Caco-2 (cell line): ENCODE measurements at regions not wholly inside any gene's neighbourhood (a gene's known extent, or its start where the extent isn't known, plus 50 kb on each side); places are given as distances from the start of the nearest gene placed in this dataset.

Source experiments
- BruUV-seq: library from RNA; stranded (reverse); fragments of 400-500 nt; replicated peaks from 2 replicates; lab custom pipeline; 2021; lab: Mats Ljungman, UMichigan
- CTCF ChIA-PET: fragments of 300-600 bp; sonication (Branson Sonifier 250); formaldehyde crosslinking; loops from one replicate; lab custom pipeline; 2022; ENCODE audit warnings: antibody characterized with exemption; lab: Charles Lee
- POLR2A ChIA-PET: fragments of 300-600 bp; sonication (Branson Sonifier 250); formaldehyde crosslinking; loops from one replicate; lab custom pipeline; 2022; ENCODE audit warnings: antibody characterized with exemption; lab: Charles Lee
- DNase-seq, 2 experiments: peaks; one replicate each; pipeline versions ENCODE4 v3.0.0 to v3.0.0-alpha.2; 2020 to 2022
- H3K27me3 ChIP-seq: replicated peaks from 2 replicates; pipeline ENCODE4 v1.6.0; 2011; ENCODE audit warnings: low read length; ENCODE audit not compliant: control insufficient read depth, insufficient read depth
- H3K36me3 ChIP-seq: 2 replicates; pipeline ENCODE4 v1.5.1; 2011; ENCODE audit warnings: low read length; ENCODE audit not compliant: control insufficient read depth, insufficient read depth
- H3K4me1 ChIP-seq: fragments of 250-450 bp; sonication (Bioruptor Pico); 2 replicates; pipeline ENCODE4 v1.5.1; 2020; ENCODE audit warnings: mild to moderate bottlenecking
- H3K4me3 ChIP-seq: 2 replicates; pipeline ENCODE4 v1.5.1; 2011; ENCODE audit warnings: low read depth, mild to moderate bottlenecking, control low read depth, low read length
- H3K9me3 ChIP-seq: fragments of 250-450 bp; sonication (Bioruptor Pico); 2 replicates; pipeline ENCODE4 v1.5.1; 2020; ENCODE audit warnings: mild to moderate bottlenecking, moderate library complexity
- H3K27ac Mint-ChIP-seq: one replicate; pipeline ENCODE4 v1.8.0; 2022; ENCODE audit warnings: mixed read lengths; ENCODE audit not compliant: unreplicated experiment
- H3K27me3 Mint-ChIP-seq: one replicate; pipeline ENCODE4 v1.8.0; 2022; ENCODE audit warnings: mixed read lengths; ENCODE audit not compliant: insufficient read depth, unreplicated experiment
- H3K36me3 Mint-ChIP-seq: one replicate; pipeline ENCODE4 v1.8.0; 2022; ENCODE audit warnings: mild to moderate bottlenecking, mixed read lengths; ENCODE audit not compliant: insufficient read depth, unreplicated experiment
- H3K4me1 Mint-ChIP-seq: one replicate; pipeline ENCODE4 v1.8.0; 2022; ENCODE audit warnings: low read depth, mixed read lengths; ENCODE audit not compliant: unreplicated experiment
- H3K4me3 Mint-ChIP-seq: one replicate; pipeline ENCODE4 v1.8.0; 2022; ENCODE audit warnings: mild to moderate bottlenecking, moderate library complexity, mixed read lengths; ENCODE audit not compliant: unreplicated experiment
- H3K9me3 Mint-ChIP-seq: one replicate; pipeline ENCODE4 v1.8.0; 2022; ENCODE audit warnings: mixed read lengths; ENCODE audit not compliant: unreplicated experiment
- CTCF ChIP-seq, 2 experiments: fragments of 200-600 bp in 1 of 2; IDR thresholded peaks; 1 replicate in 1 of 2; 2 replicates in 1 of 2; pipeline versions ENCODE4 v1.5.1 to v1.8.0; 2011 to 2022; ENCODE audit warnings: antibody characterized with exemption in 1 of 2, control low read depth in 1 of 2, inconsistent platforms in 1 of 2, low read depth in 1 of 2, low read length in 1 of 2, mild to moderate bottlenecking in 1 of 2, moderate library complexity in 1 of 2; ENCODE audit not compliant: insufficient read depth in 1 of 2, severe bottlenecking in 1 of 2, unreplicated experiment in 1 of 2
- intact Hi-C: fragments of 100-400 bp; cut with micrococcal nuclease; formaldehyde crosslinking; loops from one replicate; pipeline ENCODE4 v1.10.0; 2022; ENCODE audit not compliant: unreplicated experiment

GRCh38 chr6:104575536-104575935 lies 284.2 kb downstream of the HACE1 start:
- Histone ChIP-seq H3K27me3 (no peaks in the 10 kb centered on the region), H3K9me3 (no peaks in the 10 kb centered on the region), H3K4me1 (no peaks in the 10 kb centered on the region), H3K4me3 (no peak overlapping the region), H3K36me3 (no peaks in the 10 kb centered on the region)
- no peak overlapping the region for H3K27ac Mint-ChIP-seq
- H3K9me3 Mint-ChIP-seq: no peaks in the 10 kb centered on the region
- POLR2A ChIA-PET: no interaction called here
- intact Hi-C loops: no loop called here
- CTCF ChIA-PET: no interaction called here
- TF ChIP-seq CTCF (IDR thresholded peaks at IDR 0.05; ENCODE audit: insufficient read depth in 1 of 2, low read depth in 1 of 2, low read length in 1 of 2, severe bottlenecking in 1 of 2, unreplicated experiment in 1 of 2): no peak
- BruUV-seq: no TSS peak
- no peaks in the 10 kb centered on the region for H3K27me3 Mint-ChIP-seq
- no peaks in the 10 kb centered on the region for H3K4me1 Mint-ChIP-seq
- DNase-seq: no peak
- H3K36me3 Mint-ChIP-seq: no peaks in the 10 kb centered on the region
- no peak overlapping the region for H3K4me3 Mint-ChIP-seq

GRCh38 chr6:104574135-104574750 lies 285.5 kb downstream of the HACE1 start:
- no peaks in the 10 kb centered on the region for H3K27me3 Mint-ChIP-seq

GRCh38 chr6:104573350-104573749 lies 286.4 kb downstream of the HACE1 start:
- ChIA-PET CTCF (no interaction called here), POLR2A (no interaction called here)
- Mint-ChIP-seq H3K4me3 (no peak overlapping the region), H3K27me3 (no peaks in the 10 kb centered on the region), H3K9me3 (no peaks in the 10 kb centered on the region), H3K27ac (no peak overlapping the region), H3K4me1 (no peaks in the 10 kb centered on the region), H3K36me3 (no peaks in the 10 kb centered on the region)
- no TSS peak for BruUV-seq
- no peaks in the 10 kb centered on the region for H3K9me3 ChIP-seq
- no peaks in the 10 kb centered on the region for H3K27me3 ChIP-seq
- no peak overlapping the region for H3K4me3 ChIP-seq
- TF ChIP-seq CTCF (IDR thresholded peaks at IDR 0.05; ENCODE audit: insufficient read depth in 1 of 2, low read depth in 1 of 2, low read length in 1 of 2, severe bottlenecking in 1 of 2, unreplicated experiment in 1 of 2): no peak
- no peaks in the 10 kb centered on the region for H3K4me1 ChIP-seq
- H3K36me3 ChIP-seq: no peaks in the 10 kb centered on the region
- DNase-seq: no peak
- intact Hi-C loops: no loop called here

More at GRCh38 chr6:104574135-104574750, 285.5 kb downstream of the HACE1 start:
- Histone ChIP-seq H3K36me3 (no peaks in the 10 kb centered on the region), H3K9me3 (no peaks in the 10 kb centered on the region), H3K4me3 (no peak overlapping the region), H3K27me3 (no peaks in the 10 kb centered on the region), H3K4me1 (no peaks in the 10 kb centered on the region)
- POLR2A ChIA-PET: no interaction called here
- no peak overlapping the region for H3K4me3 Mint-ChIP-seq
- TF ChIP-seq CTCF (IDR thresholded peaks at IDR 0.05; ENCODE audit: insufficient read depth in 1 of 2, low read depth in 1 of 2, low read length in 1 of 2, severe bottlenecking in 1 of 2, unreplicated experiment in 1 of 2): no peak
- intact Hi-C loops: no loop called here
- H3K4me1 Mint-ChIP-seq: no peaks in the 10 kb centered on the region
- CTCF ChIA-PET: no interaction called here
- no TSS peak for BruUV-seq
- H3K9me3 Mint-ChIP-seq: no peaks in the 10 kb centered on the region
- H3K36me3 Mint-ChIP-seq: no peaks in the 10 kb centered on the region
- H3K27ac Mint-ChIP-seq: no peak overlapping the region
- no peak for DNase-seq
